H1 (cell line): ENCODE measurements at regions not wholly inside any gene's neighbourhood (a gene's known extent, or its start where the extent isn't known, plus 50 kb on each side); places are given as distances from the start of the nearest gene placed in this dataset.

Source experiments
- CTCF ChIA-PET: fragments of 300-600 bp; sonication (Branson Sonifier 250); formaldehyde crosslinking; loops from one replicate; lab custom pipeline; 2021; ENCODE audit not compliant: partially characterized antibody; lab: Charles Lee
- POLR2A ChIA-PET: fragments of 300-600 bp; sonication (Branson Sonifier 250); formaldehyde crosslinking; loops from one replicate; lab custom pipeline; 2021; ENCODE audit warnings: inconsistent platforms; ENCODE audit not compliant: partially characterized antibody; lab: Charles Lee
- DNase-seq, 2 experiments: peaks; one replicate each; pipeline versions ENCODE4 v3.0.0 to v3.0.0-alpha.2; 2010 to 2022; ENCODE audit warnings: low spot score in 2 of 2, low read depth in 1 of 2, mixed read lengths in 1 of 2
- FAIRE-seq: peaks from 2 replicates; lab custom pipeline; 2011; peaks lifted over from hg19 to GRCh38; lab: Jason Lieb, UNC
- H2AFZ ChIP-seq: 2 replicates; pipeline ENCODE4 v1.8.1; 2012; ENCODE audit warnings: low read length, inconsistent platforms
- H2AK5ac ChIP-seq: 2 replicates; pipeline ENCODE4 v1.6.1; 2013; ENCODE audit warnings: low read depth, low read length
- H2BK120ac ChIP-seq: replicated peaks from 2 replicates; pipeline ENCODE3; 2013; ENCODE audit warnings: low read depth, low read length, inconsistent platforms
- H2BK12ac ChIP-seq: 2 replicates; pipeline ENCODE4 v1.6.1; 2013; ENCODE audit warnings: low read depth, low read length
- H2BK15ac ChIP-seq: 2 replicates; pipeline ENCODE4 v1.6.1; 2013; ENCODE audit warnings: low read length
- H2BK20ac ChIP-seq: 2 replicates; pipeline ENCODE4 v1.6.1; 2013; ENCODE audit warnings: low read length
- H2BK5ac ChIP-seq: 2 replicates; pipeline ENCODE4 v1.6.1; 2013; ENCODE audit warnings: low read depth, low read length
- H3K14ac ChIP-seq: 2 replicates; pipeline ENCODE4 v1.6.1; 2013; ENCODE audit warnings: inconsistent platforms; ENCODE audit not compliant: insufficient read length
- H3K18ac ChIP-seq: 2 replicates; pipeline ENCODE4 v1.6.1; 2013; ENCODE audit warnings: low read length; ENCODE audit errors: extremely low read depth
- H3K23ac ChIP-seq: 2 replicates; pipeline ENCODE4 v1.6.1; 2013; ENCODE audit warnings: inconsistent platforms; ENCODE audit not compliant: insufficient read length
- H3K23me2 ChIP-seq: 2 replicates; pipeline ENCODE4 v1.6.1; 2013; ENCODE audit warnings: low read depth, low read length
- H3K27ac ChIP-seq: 2 replicates; pipeline ENCODE4 v1.6.1; 2011; ENCODE audit warnings: low read depth, low read length, inconsistent platforms
- H3K27me3 ChIP-seq, 4 experiments: replicated peaks in 1 of 4; 1 replicate in 1 of 4; 2 replicates in 3 of 4; pipeline versions ENCODE4 v1.6.1 to v1.8.1; 2011 to 2013; ENCODE audit warnings: low read length in 3 of 4, mild to moderate bottlenecking in 3 of 4, inconsistent platforms in 2 of 4, mixed read lengths in 2 of 4, moderate library complexity in 1 of 4; ENCODE audit not compliant: control insufficient read depth in 3 of 4, insufficient read depth in 3 of 4; ENCODE audit errors: extremely low read depth in 1 of 4
- H3K36me3 ChIP-seq, 4 experiments: 2 replicates each; pipeline versions ENCODE4 v1.6.1 to v1.8.1; 2011 to 2013; ENCODE audit warnings: mild to moderate bottlenecking in 4 of 4, low read length in 3 of 4, moderate library complexity in 2 of 4, control low read depth in 1 of 4, inconsistent platforms in 1 of 4; ENCODE audit not compliant: insufficient read depth in 4 of 4, control insufficient read depth in 2 of 4
- H3K4ac ChIP-seq: replicated peaks from 2 replicates; pipeline ENCODE3; 2013; ENCODE audit warnings: low read length, low read depth, mixed read lengths, inconsistent platforms; ENCODE audit not compliant: insufficient read length
- H3K4me1 ChIP-seq, 4 experiments: replicated peaks in 1 of 4; 1 replicate in 1 of 4; 2 replicates in 3 of 4; pipeline versions ENCODE4 v1.6.1 to v1.8.1; 2011 to 2013; ENCODE audit warnings: low read length in 3 of 4, inconsistent platforms in 2 of 4, mixed read lengths in 1 of 4; ENCODE audit not compliant: insufficient read depth in 4 of 4, control insufficient read depth in 3 of 4
- H3K4me2 ChIP-seq, 2 experiments: 2 replicates each; pipeline versions ENCODE4 v1.6.1 to v1.8.1; 2011 to 2013; ENCODE audit warnings: low read depth in 2 of 2, low read length in 2 of 2, control low read depth in 1 of 2, inconsistent platforms in 1 of 2, mild to moderate bottlenecking in 1 of 2; ENCODE audit not compliant: insufficient read depth in 1 of 2
- H3K4me3 ChIP-seq, 4 experiments: fragments of 200-600, 300-600 bp in 1 of 4; sonication (generic), shearing (Covaris generic), sonication (Bioruptor Twin) in 1 of 4; 2 replicates each; pipeline versions ENCODE4 v1.5.1 to v1.8.1; 2011 to 2016; ENCODE audit warnings: low read length in 4 of 4, low read depth in 3 of 4, control low read depth in 2 of 4, inconsistent platforms in 2 of 4, mild to moderate bottlenecking in 2 of 4, mixed read lengths in 1 of 4, moderate library complexity in 1 of 4; ENCODE audit not compliant: insufficient read depth in 2 of 4; ENCODE audit errors: extremely low read depth in 1 of 4
- H3K56ac ChIP-seq: replicated peaks from 2 replicates; pipeline ENCODE3; 2013; ENCODE audit warnings: low read depth, mild to moderate bottlenecking, mixed read lengths, low read length, inconsistent platforms; ENCODE audit not compliant: insufficient read length
- H3K79me1 ChIP-seq: 2 replicates; pipeline ENCODE4 v1.6.1; 2013; ENCODE audit warnings: low read depth, low read length, control low read depth
- H3K79me2 ChIP-seq, 2 experiments: 2 replicates each; pipeline versions ENCODE4 v1.6.1 to v1.8.1; 2012 to 2013; ENCODE audit warnings: low read length in 2 of 2, mild to moderate bottlenecking in 2 of 2, inconsistent platforms in 1 of 2; ENCODE audit not compliant: insufficient read depth in 2 of 2, control insufficient read depth in 1 of 2
- H3K9ac ChIP-seq, 4 experiments: replicated peaks in 1 of 4; 1 replicate in 1 of 4; 2 replicates in 3 of 4; pipeline versions ENCODE4 v1.6.1 to v1.8.1; 2011 to 2013; ENCODE audit warnings: low read depth in 3 of 4, low read length in 3 of 4, control low read depth in 2 of 4, mild to moderate bottlenecking in 2 of 4, moderate library complexity in 2 of 4, inconsistent platforms in 1 of 4; ENCODE audit errors: extremely low read depth in 1 of 4
- H3K9me3 ChIP-seq, 2 experiments: 2 replicates each; pipeline versions ENCODE4 v1.6.1 to v1.8.1; 2012 to 2013; ENCODE audit warnings: mild to moderate bottlenecking in 2 of 2, moderate library complexity in 2 of 2, control low read depth in 1 of 2, inconsistent platforms in 1 of 2, low read depth in 1 of 2, low read length in 1 of 2, mixed read lengths in 1 of 2; ENCODE audit not compliant: insufficient read depth in 2 of 2
- H4K20me1 ChIP-seq, 2 experiments: replicated peaks in 1 of 2; 2 replicates each; pipeline versions ENCODE3 to v1.8.1; 2011 to 2013; ENCODE audit warnings: inconsistent platforms in 2 of 2, low read length in 2 of 2, mild to moderate bottlenecking in 1 of 2; ENCODE audit not compliant: insufficient read depth in 2 of 2, control insufficient read depth in 1 of 2
- H4K5ac ChIP-seq: 2 replicates; pipeline ENCODE4 v1.6.1; 2013; ENCODE audit warnings: low read length, low read depth, mixed read lengths, inconsistent platforms; ENCODE audit not compliant: insufficient read length
- H4K8ac ChIP-seq: 2 replicates; pipeline ENCODE4 v1.8.0; 2013; ENCODE audit warnings: mild to moderate bottlenecking, moderate library complexity, low read length, inconsistent platforms; ENCODE audit not compliant: insufficient read depth; ENCODE audit errors: extremely low read depth
- H4K91ac ChIP-seq: replicated peaks from 2 replicates; pipeline ENCODE3; 2013; ENCODE audit warnings: low read length, mixed read lengths, inconsistent platforms; ENCODE audit not compliant: insufficient read length
- CBX5 ChIP-seq: fragments of 300-800, 300-1000 bp; sonication (generic); IDR thresholded peaks from 2 replicates; pipeline ENCODE4 v1.7.1; 2016; ENCODE audit warnings: antibody characterized with exemption, low read length, low read depth
- CHD1 ChIP-seq: IDR thresholded peaks from 2 replicates; pipeline ENCODE4 v1.6.1; 2012; ENCODE audit warnings: low read depth, low read length, improper control_type of control experiment
- CREB1 ChIP-seq: IDR thresholded peaks from 2 replicates; pipeline ENCODE4 v1.6.1; 2012; ENCODE audit warnings: inconsistent platforms
- EZH2 ChIP-seq: fragments of 200-600 bp; sonication (generic); IDR thresholded peaks from 2 replicates; pipeline ENCODE4 v1.7.1; 2012; ENCODE audit warnings: low read depth, mild to moderate bottlenecking, moderate library complexity, low read length, inconsistent platforms; ENCODE audit not compliant: severe bottlenecking
- KDM1A ChIP-seq: fragments of 200-600, 300-600 bp; sonication (generic); IDR thresholded peaks from 2 replicates; pipeline ENCODE4 v1.7.1; 2016; ENCODE audit warnings: mild to moderate bottlenecking, low read length, borderline replicate concordance
- MAFK ChIP-seq: IDR thresholded peaks from 2 replicates; pipeline ENCODE4 v1.6.1; 2012; ENCODE audit warnings: low read depth, mild to moderate bottlenecking, improper control_type of control experiment, low read length
- NRF1 ChIP-seq: IDR thresholded peaks from 2 replicates; pipeline ENCODE4 v1.6.1; 2011; ENCODE audit warnings: mild to moderate bottlenecking, low read depth, low read length, improper control_type of control experiment
- RXRA ChIP-seq: IDR thresholded peaks from 2 replicates; pipeline ENCODE4 v1.6.1; 2011; ENCODE audit warnings: low read depth, mild to moderate bottlenecking, low read length, moderate library complexity; ENCODE audit not compliant: insufficient read depth
- SAP30 ChIP-seq: fragments of 300-600 bp; sonication (generic); IDR thresholded peaks from 2 replicates; pipeline ENCODE4 v1.7.1; 2012; ENCODE audit warnings: low read length, moderate library complexity, mild to moderate bottlenecking, inconsistent platforms; ENCODE audit not compliant: insufficient read depth, insufficient replicate concordance
- SIX5 ChIP-seq: IDR thresholded peaks from 2 replicates; pipeline ENCODE4 v1.6.1; 2011; ENCODE audit warnings: mild to moderate bottlenecking, low read depth, low read length
- SP2 ChIP-seq: IDR thresholded peaks from 2 replicates; pipeline ENCODE4 v1.6.1; 2012; ENCODE audit warnings: mild to moderate bottlenecking, low read length, inconsistent platforms
- WGBS, 2 experiments: shearing (Covaris generic) in 1 of 2; methylation state at CpG; one replicate each; pipeline versions ENCODE4 v1.1.6 to v1.1.7; 2013 to 2015; ENCODE audit warnings: low lambda C conversion rate in 2 of 2, mixed read lengths in 2 of 2, inconsistent platforms in 1 of 2, low coverage in 1 of 2, missing lambda C conversion rate in 1 of 2; ENCODE audit not compliant: insufficient replicate concordance in 2 of 2, insufficient coverage in 1 of 2, insufficient read length in 1 of 2; ENCODE audit errors: extremely low coverage in 1 of 2, missing lambda C conversion rate in 1 of 2; 5-methylcytosine and 5-hydroxymethylcytosine counted together

- Histone ChIP-seq H3K23me2 (no peaks in the 10 kb centered on the region), H2BK12ac (no peak overlapping the region), H3K4me3 (no peak overlapping the region), H4K5ac (no peak overlapping the region), H3K9me3 (no peaks in the 10 kb centered on the region), H3K79me2 (no peaks in the 10 kb centered on the region), H3K79me1 (no peaks in the 10 kb centered on the region), H2AK5ac (no peak overlapping the region), H4K91ac (no peak overlapping the region), H2AFZ (0 out of 2 replicates have a peak overlapping the region, but pooled peaks have one; percentile 45), H3K14ac (no peak overlapping the region), H3K36me3 (no peaks in the 10 kb centered on the region), H3K4me1 (peaks cover 0 to 11% (median 2%) of the 10 kb centered on the region in 4 experiments; a peak in 3 of 7 replicates), H2BK5ac (no peak overlapping the region), H3K4ac (no peak overlapping the region), H4K20me1 (no peaks in the 10 kb centered on the region), H3K23ac (no peak overlapping the region), H3K27me3 (no peaks in the 10 kb centered on the region), H4K8ac (no peak overlapping the region), H3K18ac (no peak overlapping the region), H3K56ac (no peak overlapping the region), H2BK20ac (no peak overlapping the region), H3K27ac (no peak overlapping the region), H3K4me2 (0 out of 4 replicates have a peak overlapping the region, but pooled peaks of 1 of the 2 experiments have one; percentile 2), H2BK15ac (no peak overlapping the region), H3K9ac (no peak overlapping the region), H2BK120ac (no peak overlapping the region)
- DNase-seq (no peak), FAIRE-seq (no peak)
- ChIA-PET CTCF (no interaction called here), POLR2A (no interaction called here)
- 81% methylated on average over 4 of the region's 4 CpGs; no CpG with 5 or more reads in 1 of the 2 experiments for WGBS, 2 experiments
- TF ChIP-seq CHD1 (no peak), RXRA (no peak), SP2 (no peak), CREB1 (no peak), EZH2 (no peak), KDM1A (no peak), MAFK (no peak), SIX5 (no peak), NRF1 (no peak), CBX5 (no peak), SAP30 (no peak)
Measured at GRCh38 chr10:120098232-120098930, 205.9 kb downstream of the SEC23IP start.
